ENCODE measurements at regions not wholly inside any gene's neighbourhood (a gene's known extent, or its start where the extent isn't known, plus 50 kb on each side); places are given as distances from the start of the nearest gene placed in this dataset.

DNA sequence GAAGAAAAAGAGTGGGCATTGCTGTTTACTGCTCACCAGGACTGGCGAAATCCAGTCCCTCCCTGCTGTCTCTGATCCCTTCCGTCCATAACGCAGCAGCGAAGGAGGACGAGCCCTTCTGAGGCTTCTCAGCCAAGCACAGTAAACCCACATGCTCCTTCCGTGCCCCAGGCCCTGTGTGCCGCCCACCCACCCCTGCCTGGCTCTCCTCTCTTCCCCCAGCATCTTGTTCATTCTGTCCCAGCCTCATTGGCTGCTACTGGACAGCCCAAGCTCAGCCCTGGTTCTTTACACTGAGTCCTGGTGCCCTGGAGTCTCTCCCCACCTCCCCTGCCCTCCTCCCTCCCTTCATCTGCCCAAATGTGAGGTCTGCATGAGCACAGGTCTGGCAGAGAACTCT lies 559.7 kb downstream of the BRD1 start:
- TF ChIP-seq, protein P1, sequence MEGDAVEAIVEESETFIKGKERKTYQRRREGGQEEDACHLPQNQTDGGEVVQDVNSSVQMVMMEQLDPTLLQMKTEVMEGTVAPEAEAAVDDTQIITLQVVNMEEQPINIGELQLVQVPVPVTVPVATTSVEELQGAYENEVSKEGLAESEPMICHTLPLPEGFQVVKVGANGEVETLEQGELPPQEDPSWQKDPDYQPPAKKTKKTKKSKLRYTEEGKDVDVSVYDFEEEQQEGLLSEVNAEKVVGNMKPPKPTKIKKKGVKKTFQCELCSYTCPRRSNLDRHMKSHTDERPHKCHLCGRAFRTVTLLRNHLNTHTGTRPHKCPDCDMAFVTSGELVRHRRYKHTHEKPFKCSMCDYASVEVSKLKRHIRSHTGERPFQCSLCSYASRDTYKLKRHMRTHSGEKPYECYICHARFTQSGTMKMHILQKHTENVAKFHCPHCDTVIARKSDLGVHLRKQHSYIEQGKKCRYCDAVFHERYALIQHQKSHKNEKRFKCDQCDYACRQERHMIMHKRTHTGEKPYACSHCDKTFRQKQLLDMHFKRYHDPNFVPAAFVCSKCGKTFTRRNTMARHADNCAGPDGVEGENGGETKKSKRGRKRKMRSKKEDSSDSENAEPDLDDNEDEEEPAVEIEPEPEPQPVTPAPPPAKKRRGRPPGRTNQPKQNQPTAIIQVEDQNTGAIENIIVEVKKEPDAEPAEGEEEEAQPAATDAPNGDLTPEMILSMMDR (IDR thresholded peaks at IDR 0.05; ENCODE audit: borderline replicate concordance, insufficient read depth, low read depth, low read length): no peak
- H3K4me3 ChIP-seq (ENCODE audit: low read depth, low read length): no peak overlapping the region

DNA sequence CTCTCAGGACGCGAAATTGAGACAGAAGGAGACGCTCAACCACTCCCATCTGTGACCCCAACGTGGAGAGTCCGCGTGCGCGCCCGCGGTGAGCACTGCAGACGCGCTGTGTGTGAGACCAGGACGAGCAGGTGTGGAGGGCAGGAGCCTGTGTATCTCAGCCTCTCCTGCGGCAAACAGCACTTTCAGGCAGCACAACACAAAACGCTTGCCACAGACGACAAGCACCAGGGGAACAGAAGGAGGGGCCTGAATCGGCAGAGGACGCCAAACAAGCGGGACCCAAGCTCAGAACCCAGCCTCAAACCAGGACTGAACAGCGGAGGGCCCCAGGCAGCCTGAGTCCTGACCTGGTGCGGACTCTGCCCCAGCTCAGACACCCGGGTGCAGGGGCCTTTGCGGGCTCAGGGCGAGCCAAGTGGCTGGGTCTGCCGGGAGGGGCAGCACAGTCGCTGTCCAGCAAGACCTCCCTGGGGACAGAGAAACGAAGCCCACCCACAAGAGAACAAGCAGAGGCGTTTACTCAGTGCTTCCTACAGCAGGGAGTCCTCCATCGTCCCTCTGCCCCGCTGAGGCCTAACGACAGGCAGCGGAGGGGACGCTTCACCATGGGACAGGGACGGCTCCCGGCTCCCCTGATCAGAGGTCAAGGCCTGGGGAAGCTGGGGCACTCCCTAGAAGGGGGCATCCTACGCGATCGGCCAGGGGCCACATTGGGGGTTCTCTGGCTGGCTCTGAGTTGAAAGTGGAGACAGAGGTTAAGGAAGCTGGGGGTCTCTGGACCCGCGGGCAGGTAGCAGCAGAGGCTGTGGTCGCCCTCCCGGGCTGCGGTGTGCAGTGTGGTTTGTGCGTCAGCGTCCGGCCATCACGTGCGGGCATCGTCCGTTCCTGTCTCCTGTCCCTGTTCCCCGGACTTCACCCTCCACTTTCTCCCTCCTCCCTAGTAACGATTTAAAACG lies 560.8 kb downstream of the BRD1 start:
- TF ChIP-seq, protein P1 (IDR thresholded peaks at IDR 0.05; ENCODE audit: borderline replicate concordance, insufficient read depth, low read depth, low read length): no peak
- no peak overlapping the region for H3K4me3 ChIP-seq (ENCODE audit: low read depth, low read length)

DNA sequence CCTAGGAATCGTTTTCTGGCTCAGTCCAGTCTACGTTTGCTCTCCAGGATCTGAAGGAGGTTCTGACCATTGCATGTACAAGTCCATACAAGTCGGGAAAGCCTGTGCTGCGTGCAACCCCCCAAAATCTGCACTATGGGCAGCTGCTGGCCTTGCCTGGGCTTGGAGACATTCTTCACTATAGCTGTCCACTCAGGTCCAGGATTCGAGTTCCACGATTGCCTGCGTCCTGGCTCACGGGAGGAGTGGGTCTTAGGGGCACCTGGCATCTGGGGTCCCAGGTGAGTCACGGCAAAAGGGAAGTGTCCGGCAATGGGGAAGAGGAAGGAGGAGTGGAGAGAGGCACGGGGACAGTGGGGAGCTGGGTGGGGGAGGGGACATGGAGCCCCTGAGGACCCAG lies 563.0 kb downstream of the BRD1 start:
- H3K4me3 ChIP-seq (ENCODE audit: low read depth, low read length): no peak overlapping the region
- TF ChIP-seq, protein P1 (IDR thresholded peaks at IDR 0.05; ENCODE audit: borderline replicate concordance, insufficient read depth, low read depth, low read length): no peak

DNA sequence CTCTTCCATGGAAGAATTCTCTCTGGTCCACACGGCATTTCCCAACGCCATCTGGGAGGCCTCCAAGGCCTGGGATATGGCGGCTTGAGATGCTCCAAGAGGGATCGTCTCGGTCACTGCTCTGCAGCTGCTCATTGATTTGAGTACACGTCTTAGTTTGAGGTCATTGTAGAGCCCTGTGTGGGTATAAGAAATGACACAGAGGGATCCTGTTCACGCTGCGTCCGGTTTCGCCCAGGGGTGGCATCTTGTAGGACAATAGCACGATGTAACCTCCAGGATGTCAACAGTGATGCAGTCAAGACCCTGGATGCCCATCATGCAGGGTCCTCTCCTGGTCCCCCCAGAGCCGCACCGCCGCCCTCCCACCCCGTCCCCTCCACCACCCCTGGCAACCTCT lies 564.6 kb downstream of the BRD1 start:
- TF ChIP-seq, protein P1 (IDR thresholded peaks at IDR 0.05; ENCODE audit: borderline replicate concordance, insufficient read depth, low read depth, low read length): no peak

DNA sequence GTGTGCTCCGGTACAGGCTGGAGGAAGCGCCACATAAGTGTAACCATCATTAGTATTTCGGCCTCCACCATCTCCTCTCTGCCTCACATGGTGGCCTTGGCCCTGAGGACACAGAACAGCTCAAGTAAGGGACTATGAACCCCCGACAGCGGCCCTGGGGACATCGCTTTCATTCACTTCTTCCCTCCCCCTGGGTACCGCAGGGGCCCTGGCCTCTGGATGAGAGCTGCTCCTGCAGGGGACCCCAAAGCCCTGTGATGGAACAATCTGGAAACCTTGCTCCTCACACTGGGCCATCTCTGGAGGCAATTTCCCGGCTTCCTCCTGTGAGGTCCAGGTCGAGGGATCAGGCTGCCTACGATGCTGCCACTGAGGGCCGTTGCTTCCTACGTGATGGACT lies 565.5 kb downstream of the BRD1 start:
- no peak overlapping the region for H3K4me3 ChIP-seq (ENCODE audit: low read depth, low read length)
- TF ChIP-seq, protein P1 (IDR thresholded peaks at IDR 0.05; ENCODE audit: borderline replicate concordance, insufficient read depth, low read depth, low read length): no peak

More for the DNA sequence above, 564.6 kb downstream of the BRD1 start:
- no peak overlapping the region for H3K4me3 ChIP-seq (ENCODE audit: low read depth, low read length)

DNA sequence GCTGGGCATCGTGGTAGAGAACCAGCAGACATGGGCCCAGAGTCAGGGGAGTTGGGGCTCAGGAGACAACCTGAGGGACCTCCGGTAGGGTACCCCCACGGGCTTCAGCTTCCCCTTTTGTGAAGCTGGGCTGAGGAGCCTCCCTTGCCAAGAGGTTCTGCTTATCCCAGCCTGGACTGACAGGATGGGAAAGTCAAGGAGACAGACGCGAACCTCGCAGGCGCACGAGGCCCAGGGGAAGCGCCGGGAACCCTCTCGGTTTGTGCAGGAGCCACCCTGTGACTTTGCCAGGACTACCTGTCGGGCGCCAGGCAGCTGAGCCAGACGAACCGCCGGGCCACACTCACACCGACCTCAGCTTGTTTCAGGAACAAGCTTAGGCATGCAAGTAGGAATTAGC lies 566.1 kb downstream of the BRD1 start:
- TF ChIP-seq, protein P1 (IDR thresholded peaks at IDR 0.05; ENCODE audit: borderline replicate concordance, insufficient read depth, low read depth, low read length): no peak
- no peak overlapping the region for H3K4me3 ChIP-seq (ENCODE audit: low read depth, low read length)
